Left lung (tissue), 4 donors: ENCODE measurements at regions not wholly inside any gene's neighbourhood (a gene's known extent, or its start where the extent isn't known, plus 50 kb on each side); places are given as distances from the start of the nearest gene placed in this dataset.

Experiments used
- ATAC-seq: fragments of 200-7000 bp; cut with Tn5 transposase; one replicate; pipeline ENCODE4 v1.9.1; 2020; ENCODE audit warnings: moderate library complexity
- DNase-seq, 4 donors: peaks; one replicate each; pipeline ENCODE4 v3.0.0-alpha.2; 2013 to 2020
- H3K27ac ChIP-seq, 2 donors: fragments of 200-600 bp; sonication (generic) in 1 of 2; one replicate each; pipeline versions ENCODE4 v1.5.0 to v1.8.0; 2020 to 2021
- H3K27me3 ChIP-seq, 2 donors: fragments of 200-600 bp; sonication (generic) in 1 of 2; one replicate each; pipeline versions ENCODE4 v1.5.0 to v1.8.0; 2020 to 2021
- H3K36me3 ChIP-seq, 2 donors: fragments of 200-600 bp; sonication (generic) in 1 of 2; one replicate each; pipeline versions ENCODE4 v1.5.0 to v1.8.0; 2020 to 2021
- H3K4me1 ChIP-seq, 2 donors: fragments of 200-600 bp; one replicate each; pipeline ENCODE4 v1.8.0; 2021
- H3K4me3 ChIP-seq, 2 donors: fragments of 200-600 bp; sonication (generic) in 1 of 2; one replicate each; pipeline versions ENCODE4 v1.5.0 to v1.8.0; 2020 to 2021; ENCODE audit warnings: mild to moderate bottlenecking in 1 of 2
- H3K9me3 ChIP-seq, 2 donors: fragments of 200-600 bp; sonication (generic) in 1 of 2; one replicate each; pipeline versions ENCODE4 v1.5.0 to v1.8.0; 2020 to 2021
- intact Hi-C, 2 donors: fragments of 100-400 bp; cut with DNase I; formaldehyde crosslinking; loops; one replicate each; pipeline versions ENCODE4 v1.11.2 to v1.14.2; 2022
- TF ChIP-seq, protein P1 (sequence below), 2 donors: fragments of 200-600 bp; sonication (generic) in 1 of 2; IDR thresholded peaks; one replicate each; pipeline versions ENCODE4 v1.5.0 to v1.8.0; 2021; ENCODE audit warnings: antibody characterized with exemption in 2 of 2
- donor health status: DM: no; HTN: yes; CAD: no.
- donor health status: DM: no; HTN: no; CAD: no.

DNA sequence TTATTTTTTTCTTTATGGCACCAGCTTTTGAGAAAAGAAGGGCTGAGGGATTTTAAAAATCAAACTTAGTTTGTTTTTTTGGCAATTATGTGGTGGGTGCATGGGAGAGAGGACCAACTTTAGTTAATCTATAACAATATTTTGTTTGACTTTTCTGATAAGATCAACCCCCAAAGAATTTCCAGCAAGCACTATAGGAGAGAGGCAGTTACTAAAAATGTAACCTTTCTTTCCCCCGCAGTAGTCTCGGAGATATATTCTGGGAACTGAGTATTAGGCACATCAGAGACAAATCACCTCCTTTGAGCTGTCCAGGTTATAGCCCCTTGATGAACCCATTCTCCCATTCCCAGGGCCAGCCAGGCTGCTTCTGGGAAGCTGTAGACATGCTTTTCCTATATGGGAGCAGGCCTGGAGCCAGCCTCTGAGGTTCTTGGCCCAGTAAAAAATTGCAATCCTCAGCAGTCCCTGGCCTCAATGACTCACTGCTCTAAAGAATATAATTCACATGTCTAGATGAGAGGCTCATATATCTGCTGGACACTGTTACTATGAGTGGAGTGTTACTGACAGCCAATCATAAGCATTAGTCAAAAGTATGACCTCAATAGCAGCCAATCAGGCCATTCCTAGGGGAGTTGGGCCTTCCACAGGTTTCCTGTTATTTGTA lies 138.3 kb upstream of the AGBL1 start:
- H3K27ac ChIP-seq = peak overlapping the region in 1 of 2 donors; percentile 39
- ATAC-seq = peak; percentile 88
- DNase-seq = peak in 3 of 4 donors; percentile 13 to 68 (median 47)

DNA sequence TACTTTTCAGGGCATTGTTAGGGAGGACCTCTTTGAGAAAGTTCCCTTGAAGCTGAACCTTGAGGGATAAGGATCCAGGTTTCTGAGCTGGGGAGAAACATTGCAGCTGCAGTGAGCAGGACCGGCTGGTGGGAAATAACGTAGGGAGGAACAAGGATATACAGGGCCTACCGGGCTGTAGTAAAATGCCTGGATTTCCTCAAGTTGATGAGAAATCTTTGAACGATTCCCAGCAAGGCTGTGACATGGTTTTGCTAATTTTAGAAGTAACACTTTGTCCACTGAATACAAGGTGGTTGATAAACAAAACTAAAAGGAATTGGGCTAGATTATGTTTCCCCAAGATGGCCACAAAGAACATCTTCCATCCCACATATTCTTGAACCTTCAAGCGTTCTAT lies 137.0 kb upstream of the AGBL1 start:
- Histone ChIP-seq H3K4me3 (no peak overlapping the region), H3K27me3 (no peaks in the 10 kb centered on the region), H3K27ac (no peak overlapping the region), H3K4me1 (no peaks in the 10 kb centered on the region), H3K36me3 (no peaks in the 10 kb centered on the region), H3K9me3 (no peaks in the 10 kb centered on the region)
- DNase-seq (no peak), ATAC-seq (no peak)
- TF ChIP-seq, protein P1, sequence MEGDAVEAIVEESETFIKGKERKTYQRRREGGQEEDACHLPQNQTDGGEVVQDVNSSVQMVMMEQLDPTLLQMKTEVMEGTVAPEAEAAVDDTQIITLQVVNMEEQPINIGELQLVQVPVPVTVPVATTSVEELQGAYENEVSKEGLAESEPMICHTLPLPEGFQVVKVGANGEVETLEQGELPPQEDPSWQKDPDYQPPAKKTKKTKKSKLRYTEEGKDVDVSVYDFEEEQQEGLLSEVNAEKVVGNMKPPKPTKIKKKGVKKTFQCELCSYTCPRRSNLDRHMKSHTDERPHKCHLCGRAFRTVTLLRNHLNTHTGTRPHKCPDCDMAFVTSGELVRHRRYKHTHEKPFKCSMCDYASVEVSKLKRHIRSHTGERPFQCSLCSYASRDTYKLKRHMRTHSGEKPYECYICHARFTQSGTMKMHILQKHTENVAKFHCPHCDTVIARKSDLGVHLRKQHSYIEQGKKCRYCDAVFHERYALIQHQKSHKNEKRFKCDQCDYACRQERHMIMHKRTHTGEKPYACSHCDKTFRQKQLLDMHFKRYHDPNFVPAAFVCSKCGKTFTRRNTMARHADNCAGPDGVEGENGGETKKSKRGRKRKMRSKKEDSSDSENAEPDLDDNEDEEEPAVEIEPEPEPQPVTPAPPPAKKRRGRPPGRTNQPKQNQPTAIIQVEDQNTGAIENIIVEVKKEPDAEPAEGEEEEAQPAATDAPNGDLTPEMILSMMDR (IDR thresholded peaks at IDR 0.05) = no peak
- intact Hi-C loops = no loop called here

More for the DNA sequence above, 138.3 kb upstream of the AGBL1 start:
- no peaks in the 10 kb centered on the region for H3K27me3 ChIP-seq
- TF ChIP-seq, protein P1 (IDR thresholded peaks at IDR 0.05) = no peak
- H3K4me3 ChIP-seq = no peak overlapping the region
- no peaks in the 10 kb centered on the region for H3K36me3 ChIP-seq
- intact Hi-C loops = no loop called here
- H3K9me3 ChIP-seq = no peaks in the 10 kb centered on the region
- H3K4me1 ChIP-seq = no peaks in the 10 kb centered on the region

DNA sequence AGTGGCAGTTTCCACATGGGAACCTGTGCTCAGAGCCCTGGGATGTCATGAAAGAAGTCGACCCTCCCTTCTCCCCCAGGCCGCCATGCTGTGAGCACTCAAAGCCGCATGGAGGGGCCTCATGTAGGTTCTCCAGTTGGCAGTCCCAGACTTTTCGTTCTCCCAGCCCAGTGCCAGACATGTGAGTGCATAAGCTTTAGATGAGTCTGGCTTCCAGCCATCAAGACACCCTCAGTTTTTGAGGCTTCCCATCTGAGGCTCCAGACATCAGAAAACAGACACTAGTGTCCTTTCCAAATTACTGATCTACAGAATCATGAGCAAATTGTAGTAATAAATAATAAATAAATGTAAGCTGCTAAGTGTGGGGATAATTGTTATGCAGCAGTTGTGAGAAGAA lies 136.5 kb upstream of the AGBL1 start:
- no peak overlapping the region for H3K4me3 ChIP-seq
- intact Hi-C loops = no loop called here
- H3K27ac ChIP-seq = no peak overlapping the region
- no peaks in the 10 kb centered on the region for H3K4me1 ChIP-seq
- ATAC-seq (no peak), DNase-seq (peak in 1 of 4 donors; percentile 2)
- H3K9me3 ChIP-seq = no peaks in the 10 kb centered on the region
- H3K36me3 ChIP-seq = no peaks in the 10 kb centered on the region
- no peaks in the 10 kb centered on the region for H3K27me3 ChIP-seq
- TF ChIP-seq, protein P1 (IDR thresholded peaks at IDR 0.05) = no peak

DNA sequence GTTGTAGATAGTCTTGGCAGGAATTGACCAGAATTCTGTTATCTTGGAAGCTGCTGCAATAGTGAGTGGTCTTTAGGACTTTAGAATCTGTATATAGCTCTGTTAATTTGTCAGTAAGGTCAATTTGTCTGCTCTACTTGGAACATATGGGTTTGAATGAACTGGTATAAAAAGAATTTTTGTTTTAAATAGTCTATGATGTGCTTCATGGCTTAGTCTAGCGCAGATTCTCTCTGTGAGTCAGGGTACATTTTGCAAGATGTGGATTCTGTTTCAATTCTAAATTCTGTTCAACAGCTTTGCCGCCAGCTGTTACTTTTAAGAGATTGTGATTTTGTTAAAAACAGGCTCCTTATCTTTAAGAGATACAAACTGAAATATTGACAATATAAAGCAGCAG lies 135.9 kb upstream of the AGBL1 start:
- Histone ChIP-seq H3K27ac (peak overlapping the region in 1 of 2 donors; percentile 3), H3K4me1 (no peaks in the 10 kb centered on the region), H3K36me3 (no peaks in the 10 kb centered on the region), H3K4me3 (no peak overlapping the region), H3K9me3 (no peaks in the 10 kb centered on the region), H3K27me3 (no peaks in the 10 kb centered on the region)
- TF ChIP-seq, protein P1 (IDR thresholded peaks at IDR 0.05) = no peak
- DNase-seq = peak in 2 of 4 donors; percentile 31 to 53
- intact Hi-C loops = no loop called here
- no peak for ATAC-seq

DNA sequence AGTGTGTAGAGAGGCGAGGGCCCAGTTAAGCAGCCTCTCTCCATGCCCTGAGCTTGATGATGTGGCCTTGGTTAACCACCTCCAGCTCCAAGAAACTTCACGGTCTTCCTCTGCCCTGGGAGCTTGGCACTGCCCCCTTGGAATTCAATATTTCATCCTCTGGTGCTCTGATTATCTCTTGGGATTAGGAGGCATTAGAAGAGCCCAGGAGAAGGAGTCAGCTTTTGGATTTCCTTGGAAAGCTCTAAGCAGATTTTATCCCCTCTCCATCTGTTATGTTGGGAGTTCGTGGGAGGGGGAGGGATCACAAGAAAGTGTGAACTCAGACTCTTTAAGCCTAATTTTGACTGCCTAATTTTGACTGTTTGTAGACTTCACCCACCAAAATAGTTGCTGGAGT lies 132.7 kb upstream of the AGBL1 start:
- intact Hi-C loops = no loop called here
- Histone ChIP-seq H3K4me1 (no peaks in the 10 kb centered on the region), H3K36me3 (no peaks in the 10 kb centered on the region), H3K4me3 (no peak overlapping the region), H3K27ac (no peak overlapping the region), H3K27me3 (no peaks in the 10 kb centered on the region), H3K9me3 (no peaks in the 10 kb centered on the region)
- DNase-seq = no peak
- no peak for ATAC-seq
- TF ChIP-seq, protein P1 (IDR thresholded peaks at IDR 0.05) = no peak
